Osteoblast (primary cell): ENCODE measurements at regions not wholly inside any gene's neighbourhood (a gene's known extent, or its start where the extent isn't known, plus 50 kb on each side); places are given as distances from the start of the nearest gene placed in this dataset.

ENCODE experiments used
- DNase-seq: peaks from one replicate; pipeline ENCODE4 v3.0.0; 2011; ENCODE audit warnings: low spot score, mixed read lengths; ENCODE audit not compliant: insufficient read length; ENCODE audit errors: missing footprints
- H2AFZ ChIP-seq: 2 replicates; pipeline ENCODE4 v1.6.0; 2011; ENCODE audit warnings: mild to moderate bottlenecking, low read length
- H3K27ac ChIP-seq: 2 replicates; pipeline ENCODE4 v1.5.1; 2011; ENCODE audit warnings: mild to moderate bottlenecking, low read depth, low read length, moderate library complexity
- H3K27me3 ChIP-seq: 2 replicates; pipeline ENCODE4 v1.6.0; 2012; ENCODE audit warnings: mild to moderate bottlenecking, control low read depth, inconsistent platforms, low read length, moderate library complexity; ENCODE audit not compliant: insufficient read depth
- H3K36me3 ChIP-seq: 2 replicates; pipeline ENCODE4 v1.5.1; 2011; ENCODE audit warnings: mild to moderate bottlenecking, low read length, control low read depth, moderate library complexity; ENCODE audit not compliant: insufficient read depth
- H3K4me1 ChIP-seq: 2 replicates; pipeline ENCODE4 v1.5.1; 2011; ENCODE audit warnings: mild to moderate bottlenecking, low read length, control low read depth, moderate library complexity; ENCODE audit not compliant: insufficient read depth
- H3K4me2 ChIP-seq: 2 replicates; pipeline ENCODE4 v1.6.0; 2011; ENCODE audit warnings: mild to moderate bottlenecking, low read length; ENCODE audit not compliant: insufficient read depth
- H3K4me3 ChIP-seq: fragments of 200-600 bp; sonication (generic); 3 replicates; pipeline ENCODE4 v1.5.1; 2012; ENCODE audit warnings: mild to moderate bottlenecking, low read length, inconsistent platforms; ENCODE audit not compliant: insufficient read depth
- H3K79me2 ChIP-seq: 2 replicates; pipeline ENCODE4 v1.6.0; 2012; ENCODE audit warnings: mild to moderate bottlenecking, low read length, control low read depth, inconsistent platforms; ENCODE audit not compliant: insufficient read depth
- H3K9me3 ChIP-seq: 2 replicates; pipeline ENCODE4 v1.5.1; 2011; ENCODE audit warnings: low read depth, low read length, control low read depth
- H4K20me1 ChIP-seq: 2 replicates; pipeline ENCODE4 v1.6.0; 2012; ENCODE audit warnings: mild to moderate bottlenecking, low read length, control low read depth; ENCODE audit not compliant: insufficient read depth
- TF ChIP-seq, protein P1 (sequence below): IDR thresholded peaks from 2 replicates; pipeline ENCODE4 v1.5.1; 2011; ENCODE audit warnings: mild to moderate bottlenecking, low read depth, low read length, moderate library complexity; ENCODE audit errors: extremely low read depth

DNA sequence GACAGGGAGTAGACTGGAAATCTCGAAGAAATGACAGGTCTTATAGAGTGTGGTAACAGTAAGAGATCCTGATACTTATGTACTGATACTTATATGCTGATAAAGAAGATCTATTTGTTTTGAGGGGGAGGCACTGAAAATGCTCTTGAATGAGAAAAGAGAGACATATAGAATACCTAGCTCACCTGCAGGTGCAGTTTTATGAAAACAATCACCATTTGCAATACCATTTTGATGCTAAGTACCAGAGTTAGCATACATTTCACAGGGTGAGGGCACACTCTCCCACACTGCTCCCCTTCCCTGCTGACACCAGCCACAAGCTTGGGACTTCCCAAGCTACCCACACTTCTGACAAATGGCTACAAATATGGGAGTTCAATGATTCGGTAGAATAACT lies 1490.1 kb upstream of the IGFBP7 start:
- H3K4me3 ChIP-seq: no peak overlapping the region
- H3K9me3 ChIP-seq: peaks cover 3% of the 10 kb centered on the region
- no peak overlapping the region for H2AFZ ChIP-seq
- no peaks in the 10 kb centered on the region for H3K36me3 ChIP-seq
- H4K20me1 ChIP-seq: no peaks in the 10 kb centered on the region
- no peak overlapping the region for H3K4me2 ChIP-seq
- no peaks in the 10 kb centered on the region for H3K4me1 ChIP-seq
- H3K27me3 ChIP-seq: no peaks in the 10 kb centered on the region
- no peak overlapping the region for H3K27ac ChIP-seq
- no peaks in the 10 kb centered on the region for H3K79me2 ChIP-seq
- DNase-seq: no peak
- TF ChIP-seq, protein P1, sequence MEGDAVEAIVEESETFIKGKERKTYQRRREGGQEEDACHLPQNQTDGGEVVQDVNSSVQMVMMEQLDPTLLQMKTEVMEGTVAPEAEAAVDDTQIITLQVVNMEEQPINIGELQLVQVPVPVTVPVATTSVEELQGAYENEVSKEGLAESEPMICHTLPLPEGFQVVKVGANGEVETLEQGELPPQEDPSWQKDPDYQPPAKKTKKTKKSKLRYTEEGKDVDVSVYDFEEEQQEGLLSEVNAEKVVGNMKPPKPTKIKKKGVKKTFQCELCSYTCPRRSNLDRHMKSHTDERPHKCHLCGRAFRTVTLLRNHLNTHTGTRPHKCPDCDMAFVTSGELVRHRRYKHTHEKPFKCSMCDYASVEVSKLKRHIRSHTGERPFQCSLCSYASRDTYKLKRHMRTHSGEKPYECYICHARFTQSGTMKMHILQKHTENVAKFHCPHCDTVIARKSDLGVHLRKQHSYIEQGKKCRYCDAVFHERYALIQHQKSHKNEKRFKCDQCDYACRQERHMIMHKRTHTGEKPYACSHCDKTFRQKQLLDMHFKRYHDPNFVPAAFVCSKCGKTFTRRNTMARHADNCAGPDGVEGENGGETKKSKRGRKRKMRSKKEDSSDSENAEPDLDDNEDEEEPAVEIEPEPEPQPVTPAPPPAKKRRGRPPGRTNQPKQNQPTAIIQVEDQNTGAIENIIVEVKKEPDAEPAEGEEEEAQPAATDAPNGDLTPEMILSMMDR: no peak

DNA sequence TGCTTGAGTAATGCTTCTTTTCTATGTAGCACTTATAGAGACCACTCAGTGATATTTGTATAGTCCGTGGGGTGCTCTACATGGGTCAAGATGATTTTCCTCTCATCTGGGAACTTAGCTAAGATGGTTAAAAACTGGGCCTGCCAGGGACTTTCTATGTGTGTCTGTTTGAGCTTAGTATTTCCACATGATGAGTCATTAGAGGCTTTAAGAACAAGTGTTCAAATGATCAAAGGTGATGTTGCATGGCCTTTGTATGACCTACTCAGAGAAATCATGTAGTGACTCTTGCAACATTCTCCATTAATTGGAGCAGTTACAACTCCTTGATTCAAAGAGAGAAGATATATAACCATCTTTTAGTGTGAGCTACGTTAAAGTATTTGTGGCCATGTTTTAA lies 1480.5 kb upstream of the IGFBP7 start:
- TF ChIP-seq, protein P1: no peak
- Histone ChIP-seq H3K4me2 (no peak overlapping the region), H3K27me3 (no peaks in the 10 kb centered on the region), H3K79me2 (no peaks in the 10 kb centered on the region), H3K4me1 (no peaks in the 10 kb centered on the region), H3K9me3 (no peaks in the 10 kb centered on the region), H2AFZ (no peak overlapping the region), H3K36me3 (no peaks in the 10 kb centered on the region), H4K20me1 (no peaks in the 10 kb centered on the region), H3K27ac (no peak overlapping the region), H3K4me3 (no peak overlapping the region)
- DNase-seq: no peak

DNA sequence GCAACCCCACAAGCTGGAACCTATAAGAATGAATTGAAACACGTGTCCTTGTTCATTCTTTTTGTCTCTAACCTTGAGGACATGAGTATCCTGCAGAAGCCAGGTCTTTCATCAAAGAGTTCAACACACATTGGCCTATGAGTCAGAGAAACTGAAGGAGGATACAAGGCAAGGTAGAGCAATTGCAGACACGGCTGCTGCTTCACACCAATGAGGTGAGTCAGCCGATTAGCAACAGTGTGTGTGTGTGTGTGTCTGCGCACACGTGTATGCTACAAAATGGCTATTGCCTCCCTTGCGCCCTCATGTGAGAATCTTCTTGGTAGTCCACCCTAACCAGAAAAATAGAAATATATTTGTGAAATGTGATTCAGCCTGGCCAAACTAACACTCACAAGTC lies 1477.7 kb upstream of the IGFBP7 start:
- Histone ChIP-seq H3K27ac (no peak overlapping the region), H4K20me1 (no peaks in the 10 kb centered on the region), H2AFZ (no peak overlapping the region), H3K36me3 (no peaks in the 10 kb centered on the region), H3K4me3 (no peak overlapping the region), H3K79me2 (no peaks in the 10 kb centered on the region), H3K4me2 (no peak overlapping the region), H3K9me3 (no peaks in the 10 kb centered on the region), H3K27me3 (no peaks in the 10 kb centered on the region), H3K4me1 (no peaks in the 10 kb centered on the region)
- DNase-seq: no peak
- TF ChIP-seq, protein P1: no peak

DNA sequence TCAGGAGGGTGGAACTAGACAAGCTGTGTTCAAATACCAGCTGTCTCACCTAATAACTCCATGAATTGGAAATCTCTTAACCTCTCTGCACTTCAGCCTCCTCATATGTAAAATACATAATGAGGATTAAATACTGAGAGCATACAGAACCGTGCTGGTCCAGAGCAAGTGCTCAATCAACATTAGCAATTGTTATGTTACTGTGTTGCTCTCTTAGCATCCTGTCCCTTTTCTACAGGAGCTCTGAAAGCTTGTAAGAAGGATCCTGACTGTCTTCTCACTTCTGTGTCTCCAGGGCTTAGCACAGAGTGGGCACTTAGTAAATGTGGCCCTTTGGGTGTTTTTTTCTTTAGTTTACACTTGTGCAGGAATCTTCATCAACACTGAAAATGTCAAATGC lies 1456.1 kb upstream of the IGFBP7 start:
- TF ChIP-seq, protein P1: no peak
- H2AFZ ChIP-seq: no peak overlapping the region
- no peak overlapping the region for H3K4me2 ChIP-seq
- H3K4me3 ChIP-seq: no peak overlapping the region
- H3K4me1 ChIP-seq: no peaks in the 10 kb centered on the region
- H3K27ac ChIP-seq: no peak overlapping the region
- DNase-seq: no peak
- H3K27me3 ChIP-seq: no peaks in the 10 kb centered on the region
- H3K79me2 ChIP-seq: no peaks in the 10 kb centered on the region
- H4K20me1 ChIP-seq: no peaks in the 10 kb centered on the region
- no peaks in the 10 kb centered on the region for H3K36me3 ChIP-seq
- no peaks in the 10 kb centered on the region for H3K9me3 ChIP-seq
